ENCODE measurements at regions not wholly inside any gene's neighbourhood (a gene's known extent, or its start where the extent isn't known, plus 50 kb on each side); places are given as distances from the start of the nearest gene placed in this dataset.

DNA sequence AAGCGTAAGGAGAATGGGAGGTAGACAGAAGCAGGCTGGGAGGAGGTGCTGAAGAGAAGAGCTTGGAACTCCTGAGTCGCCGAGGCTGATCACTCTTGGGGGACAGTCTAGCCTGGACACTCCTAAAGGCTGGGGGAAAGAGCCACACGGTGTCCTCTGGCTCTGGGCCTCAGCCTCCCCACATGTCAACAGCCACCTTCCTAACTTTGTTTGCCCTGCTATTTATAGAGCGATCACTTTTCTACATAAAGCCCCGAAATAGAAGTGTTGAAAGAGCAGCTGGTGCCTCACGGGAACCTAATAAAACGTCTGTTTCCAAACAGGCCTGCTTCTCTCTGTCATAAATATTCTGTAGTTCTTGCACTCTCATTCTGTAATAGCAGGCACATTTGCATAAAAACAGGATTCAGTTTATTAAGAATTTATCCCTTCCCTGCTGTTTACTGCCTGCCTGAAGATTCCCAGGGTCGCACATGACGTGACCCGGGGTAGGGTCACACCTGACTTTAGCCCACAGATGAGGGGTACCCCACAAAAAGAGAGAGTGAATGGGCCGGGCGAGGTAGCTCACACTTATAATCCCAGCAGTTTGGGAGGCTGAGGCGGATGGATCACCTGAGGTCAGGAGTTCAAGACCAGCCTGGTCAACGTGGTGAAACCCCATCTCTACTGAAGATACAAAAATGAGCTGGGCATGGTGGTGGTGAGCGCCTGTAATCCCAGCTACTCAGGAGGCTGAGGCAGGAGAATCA lies 212.5 kb downstream of the TOMM20 start:
- H3K4me3 ChIP-seq, result no peak overlapping the region
- no peaks in the 10 kb centered on the region for H3K36me3 ChIP-seq
- no peaks in the 10 kb centered on the region for H3K27me3 ChIP-seq
- peaks cover 0 to 5% (median 0%) of the 10 kb centered on the region in 11 donors for H3K9me3 ChIP-seq
- TF ChIP-seq, protein P1, sequence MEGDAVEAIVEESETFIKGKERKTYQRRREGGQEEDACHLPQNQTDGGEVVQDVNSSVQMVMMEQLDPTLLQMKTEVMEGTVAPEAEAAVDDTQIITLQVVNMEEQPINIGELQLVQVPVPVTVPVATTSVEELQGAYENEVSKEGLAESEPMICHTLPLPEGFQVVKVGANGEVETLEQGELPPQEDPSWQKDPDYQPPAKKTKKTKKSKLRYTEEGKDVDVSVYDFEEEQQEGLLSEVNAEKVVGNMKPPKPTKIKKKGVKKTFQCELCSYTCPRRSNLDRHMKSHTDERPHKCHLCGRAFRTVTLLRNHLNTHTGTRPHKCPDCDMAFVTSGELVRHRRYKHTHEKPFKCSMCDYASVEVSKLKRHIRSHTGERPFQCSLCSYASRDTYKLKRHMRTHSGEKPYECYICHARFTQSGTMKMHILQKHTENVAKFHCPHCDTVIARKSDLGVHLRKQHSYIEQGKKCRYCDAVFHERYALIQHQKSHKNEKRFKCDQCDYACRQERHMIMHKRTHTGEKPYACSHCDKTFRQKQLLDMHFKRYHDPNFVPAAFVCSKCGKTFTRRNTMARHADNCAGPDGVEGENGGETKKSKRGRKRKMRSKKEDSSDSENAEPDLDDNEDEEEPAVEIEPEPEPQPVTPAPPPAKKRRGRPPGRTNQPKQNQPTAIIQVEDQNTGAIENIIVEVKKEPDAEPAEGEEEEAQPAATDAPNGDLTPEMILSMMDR (IDR thresholded peaks at IDR 0.05), result no peak
- WGBS, 2 donors, result 49 to 56% methylated on average over 16 of the region's 16 CpGs
- peak overlapping the region; percentile 46 to 97 (median 85) for H3K27ac ChIP-seq
- intact Hi-C loops (cut with DNase I), result loop anchor here in 8 of 10 donors (5.0 to 10.0 kb wide), 9 partner anchors 54 to 384 kb away; partner anchors contain the start of gene IRF2BP2 (in 3 of the 8)
- DNase-seq (no peak), ATAC-seq (peak in 4 of 8 donors; percentile 26 to 76 (median 52))
- H3K4me1 ChIP-seq, result peaks cover 28 to 94% (median 85%) of the 10 kb centered on the region in 9 donors

DNA sequence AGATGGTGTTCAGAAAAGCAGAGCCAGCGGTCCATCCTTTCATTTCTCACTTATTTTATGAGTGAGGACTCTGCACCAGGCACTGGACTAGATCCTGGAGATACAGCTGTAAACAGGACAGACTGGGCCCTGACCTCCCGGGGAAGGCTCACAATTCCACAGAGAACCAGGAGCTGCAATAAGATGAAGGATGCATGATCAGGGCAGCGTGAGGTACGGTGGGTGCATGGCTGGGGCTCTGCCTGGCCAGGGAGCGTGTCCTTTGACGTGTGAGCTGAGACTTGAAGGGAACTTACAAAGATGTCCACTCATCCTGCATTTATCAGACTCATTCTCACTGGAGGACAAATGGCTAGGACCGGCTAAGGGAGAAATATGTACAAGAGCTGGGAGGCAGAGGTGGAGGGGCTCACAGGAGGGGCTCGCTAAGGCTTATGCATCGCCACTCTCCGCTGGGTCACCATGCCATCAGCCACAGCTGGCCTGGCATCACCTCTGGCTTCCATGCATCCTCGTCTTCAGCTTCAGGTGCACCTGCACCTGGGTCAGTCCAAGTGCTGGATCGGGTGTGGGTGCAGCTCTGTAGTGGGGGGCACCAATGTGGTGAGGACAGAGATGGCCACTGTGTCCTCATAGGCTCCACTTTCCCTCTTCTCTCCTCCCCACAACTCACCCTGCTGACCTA lies 213.9 kb downstream of the TOMM20 start:
- ATAC-seq (no peak), DNase-seq (no peak)
- no peaks in the 10 kb centered on the region for H3K27me3 ChIP-seq
- TF ChIP-seq, protein P1 (IDR thresholded peaks at IDR 0.05), result no peak
- intact Hi-C loops (cut with DNase I), result loop anchor here in 8 of 10 donors (5.0 to 10.0 kb wide), 10 partner anchors 52 to 382 kb away; partner anchors contain the start of gene IRF2BP2 (in 3 of the 8)
- H3K4me1 ChIP-seq, result peaks cover 25 to 91% (median 73%) of the 10 kb centered on the region in 9 donors
- no peak overlapping the region for H3K4me3 ChIP-seq
- peak overlapping the region in 6 of 10 donors; percentile 25 to 97 (median 88) for H3K27ac ChIP-seq
- peaks cover 0 to 5% (median 0%) of the 10 kb centered on the region in 11 donors for H3K9me3 ChIP-seq
- 98 to 99% methylated on average over 12 of the region's 12 CpGs for WGBS, 2 donors
- no peaks in the 10 kb centered on the region for H3K36me3 ChIP-seq

DNA sequence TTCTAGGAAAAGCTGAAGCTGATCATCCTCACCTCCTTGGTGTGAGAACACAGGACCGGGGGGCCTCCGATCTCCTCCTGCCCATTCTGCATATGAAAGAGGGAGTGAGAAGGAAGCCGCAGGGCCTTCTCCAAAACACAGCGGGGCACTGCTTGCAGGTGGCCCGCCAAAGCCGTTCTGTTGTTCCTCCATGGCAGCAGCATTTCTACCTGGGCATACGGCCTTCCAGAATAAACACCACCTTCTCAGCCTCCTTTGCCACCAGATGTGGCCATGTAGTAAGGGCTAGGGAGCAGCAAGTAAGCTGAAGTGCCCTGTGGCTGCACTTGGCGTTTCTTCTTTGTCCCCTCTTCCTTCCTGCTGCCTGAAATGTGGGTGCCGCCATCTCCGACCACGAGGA lies 214.9 kb downstream of the TOMM20 start:
- ATAC-seq, result no peak
- no peak for DNase-seq
- peaks cover 17 to 86% (median 64%) of the 10 kb centered on the region in 9 donors for H3K4me1 ChIP-seq
- peak overlapping the region; percentile 41 to 85 (median 66) for H3K27ac ChIP-seq
- intact Hi-C loops (cut with DNase I), result loop anchor here in 5 of 10 donors (5.0 to 10.0 kb wide), 4 partner anchors 161 to 379 kb away; no protein-coding TSS in a partner anchor
- H3K36me3 ChIP-seq, result no peaks in the 10 kb centered on the region
- 89 to 95% methylated on average over 11 of the region's 11 CpGs for WGBS, 2 donors
- H3K9me3 ChIP-seq, result peaks cover 0 to 5% (median 0%) of the 10 kb centered on the region in 11 donors
- TF ChIP-seq, protein P1 (IDR thresholded peaks at IDR 0.05), result no peak
- H3K4me3 ChIP-seq, result no peak overlapping the region
- no peaks in the 10 kb centered on the region for H3K27me3 ChIP-seq

DNA sequence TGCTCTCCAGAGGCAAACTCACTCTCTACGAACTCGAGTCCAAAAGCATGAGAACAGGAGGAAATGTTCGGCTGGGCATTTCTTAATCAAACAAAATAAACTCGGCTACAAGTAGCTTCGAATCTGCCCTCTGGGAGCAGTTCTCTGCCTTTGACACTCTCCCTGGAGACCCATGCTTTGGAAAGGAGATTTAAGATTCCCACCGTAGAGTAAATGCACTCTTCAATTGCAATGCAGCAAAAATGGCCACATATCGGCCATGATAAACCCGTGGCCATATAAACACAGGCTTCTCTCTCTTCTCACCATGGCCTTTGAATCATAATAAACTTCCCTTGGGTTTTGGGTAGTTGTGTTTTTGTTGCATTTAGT lies 215.4 kb downstream of the TOMM20 start:
- no peak for ATAC-seq
- DNase-seq, result no peak
- no peaks in the 10 kb centered on the region for H3K27me3 ChIP-seq
- no peak overlapping the region for H3K4me3 ChIP-seq
- peak overlapping the region; percentile 50 to 85 (median 68) for H3K27ac ChIP-seq
- TF ChIP-seq, protein P1 (IDR thresholded peaks at IDR 0.05), result no peak
- 38 to 42% methylated on average over 8 of the region's 8 CpGs for WGBS, 2 donors
- no peaks in the 10 kb centered on the region for H3K36me3 ChIP-seq
- H3K9me3 ChIP-seq, result peaks cover 0 to 5% (median 0%) of the 10 kb centered on the region in 11 donors
- intact Hi-C loops (cut with DNase I), result loop anchor here in 5 of 10 donors (5.0 to 10.0 kb wide), 4 partner anchors 162 to 378 kb away; no protein-coding TSS in a partner anchor
- peaks cover 19 to 86% (median 63%) of the 10 kb centered on the region in 9 donors for H3K4me1 ChIP-seq

Measured in heart right ventricle (tissue), 16 donors.